Activated CD8-positive, alpha-beta memory T cell treated with anti-CD3 and anti-CD28 coated beads for 4 hours (primary cell): ENCODE measurements at regions not wholly inside any gene's neighbourhood (a gene's known extent, or its start where the extent isn't known, plus 50 kb on each side); places are given as distances from the start of the nearest gene placed in this dataset.

Experiments
- DNase-seq, 2 donors: peaks; one replicate each; pipeline ENCODE4 v3.0.0-alpha.2; 2020; ENCODE audit warnings: low read depth in 2 of 2

DNA sequence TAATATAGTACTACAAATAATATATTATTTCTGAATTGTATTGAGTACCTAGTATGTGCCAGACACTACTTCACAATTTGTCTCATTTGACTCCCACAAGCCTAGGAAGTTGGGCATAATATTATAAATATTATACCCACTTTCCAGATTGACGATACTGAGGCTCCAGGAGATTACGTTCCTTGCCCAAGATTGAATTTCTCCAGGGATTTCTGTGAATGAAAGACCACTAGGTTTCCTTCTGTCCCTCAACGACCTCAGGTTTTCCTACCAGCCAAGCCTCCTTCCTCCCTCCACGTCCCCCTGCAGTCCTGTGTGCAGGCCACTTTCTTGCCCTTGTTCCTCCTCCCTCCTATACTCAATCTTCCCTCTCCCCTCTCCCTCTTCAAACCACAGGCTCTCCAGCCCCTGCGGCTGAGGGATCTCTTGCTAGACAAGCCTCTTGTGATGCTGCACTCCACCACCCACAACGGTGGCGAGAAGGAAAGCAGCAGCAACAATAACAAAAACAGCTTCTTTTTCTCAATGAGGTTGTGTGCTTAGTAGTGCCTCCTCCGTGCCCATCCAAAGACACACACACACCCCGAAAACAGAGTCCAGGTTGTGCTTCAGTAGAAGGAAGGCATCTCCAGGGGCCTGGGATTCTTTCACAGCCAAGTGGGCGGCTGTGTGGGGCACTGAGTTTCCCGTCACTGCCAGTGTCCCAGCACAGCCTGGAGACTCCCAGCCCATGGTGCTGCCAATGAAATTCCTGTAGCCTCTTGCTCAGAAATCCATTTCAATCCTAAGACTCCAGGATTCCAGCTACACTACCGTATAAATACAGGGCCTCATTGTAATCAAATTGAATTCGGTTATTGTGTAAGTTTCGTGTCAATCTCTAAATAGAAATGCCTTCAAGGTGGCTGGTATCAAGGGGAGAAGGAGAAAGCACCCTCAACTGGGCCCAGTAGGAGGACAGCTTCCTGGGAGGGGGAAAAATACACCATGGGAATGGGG, 94.4 kb downstream of the NCR2 start:
- no peak for DNase-seq

DNA sequence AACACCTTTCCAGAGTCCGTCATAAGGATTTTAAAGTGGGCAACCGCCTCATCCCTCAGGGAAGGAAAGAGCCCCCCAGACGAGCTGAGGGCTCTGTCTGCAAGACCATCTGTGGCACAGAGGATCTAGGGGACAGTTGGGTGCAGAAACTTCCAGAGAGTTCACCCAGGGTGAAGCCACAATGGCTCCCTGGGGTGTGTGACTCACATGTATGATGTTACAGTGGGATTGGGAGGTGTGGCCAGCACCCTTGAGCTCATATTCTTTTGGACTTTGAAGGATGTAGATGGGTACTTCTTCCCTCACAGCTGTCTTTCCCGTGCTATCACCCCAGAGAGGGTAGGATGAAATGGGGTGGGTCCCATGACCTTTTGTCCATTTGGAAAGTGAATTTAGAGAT, 95.5 kb downstream of the NCR2 start:
- no peak for DNase-seq

DNA sequence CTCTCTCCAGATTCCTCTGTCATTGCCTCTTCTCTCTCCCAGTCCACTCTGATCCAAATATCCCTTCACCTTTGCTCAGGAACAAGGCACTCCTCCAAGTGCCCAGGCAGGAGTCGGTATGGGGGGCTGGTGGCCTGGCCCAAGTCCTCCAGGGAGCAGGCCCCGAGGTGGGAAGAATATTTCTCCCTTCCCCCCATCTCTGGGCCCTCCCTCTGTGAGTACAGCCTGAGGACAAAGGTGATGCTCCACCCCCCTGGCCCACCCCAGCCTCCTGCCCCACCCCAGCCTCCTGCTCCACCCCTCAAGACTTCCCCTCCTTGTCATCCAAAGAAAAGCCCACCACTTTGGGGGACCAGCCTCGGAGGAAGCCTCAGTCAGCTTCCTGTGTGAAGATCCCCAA, 96.9 kb downstream of the NCR2 start:
- DNase-seq, result no peak

DNA sequence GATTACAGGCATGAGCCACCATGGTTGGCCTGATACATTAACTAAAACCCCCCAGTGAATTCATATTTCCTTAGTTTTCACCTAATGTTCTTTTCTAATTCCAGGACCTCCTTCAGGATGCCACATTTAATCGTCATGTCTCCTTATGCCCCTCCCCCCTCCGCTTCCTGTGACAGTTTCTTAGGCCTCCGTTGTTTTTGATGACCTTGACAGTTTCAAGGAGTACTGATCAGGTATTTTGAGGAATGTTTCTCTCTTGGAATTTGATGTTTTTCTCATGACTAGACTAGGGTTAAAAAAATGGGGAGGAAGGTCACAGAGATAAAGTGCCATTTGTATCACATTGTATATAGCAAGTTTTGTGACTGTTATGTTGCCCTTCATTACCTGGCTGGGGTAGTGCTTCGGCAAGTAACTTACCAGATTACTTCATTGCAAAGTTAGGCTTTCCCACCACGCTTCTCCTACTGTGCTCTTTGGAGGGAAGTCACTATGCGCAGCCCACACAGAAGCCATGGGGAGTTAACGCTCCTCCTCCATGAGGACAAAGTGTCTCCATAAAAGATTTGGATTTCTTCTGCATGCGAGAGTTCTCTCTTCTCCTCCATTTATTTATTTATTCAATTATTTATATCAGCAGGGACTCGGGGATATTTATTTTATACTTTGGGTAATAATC, 99.5 kb downstream of the NCR2 start:
- no peak for DNase-seq

DNA sequence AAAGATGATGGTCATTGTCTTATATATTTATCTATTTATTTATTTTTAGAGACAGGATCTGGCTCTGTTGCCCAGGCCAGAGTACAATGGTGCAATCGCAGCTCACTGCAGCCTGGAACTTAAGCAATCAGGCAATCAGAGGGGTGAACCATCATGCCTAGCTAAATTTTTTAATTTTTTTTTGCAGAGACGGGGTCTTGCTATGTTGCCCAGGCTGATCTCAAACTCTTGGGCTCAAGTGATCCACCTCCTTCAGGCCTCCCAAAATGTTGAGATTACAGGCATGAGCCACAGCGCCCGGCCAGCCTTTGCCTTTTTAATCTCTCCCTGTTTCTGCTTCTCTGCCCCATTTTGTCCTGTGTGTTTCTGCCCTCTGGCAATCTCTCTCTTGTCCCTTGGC, 102.2 kb downstream of the NCR2 start:
- no peak for DNase-seq

DNA sequence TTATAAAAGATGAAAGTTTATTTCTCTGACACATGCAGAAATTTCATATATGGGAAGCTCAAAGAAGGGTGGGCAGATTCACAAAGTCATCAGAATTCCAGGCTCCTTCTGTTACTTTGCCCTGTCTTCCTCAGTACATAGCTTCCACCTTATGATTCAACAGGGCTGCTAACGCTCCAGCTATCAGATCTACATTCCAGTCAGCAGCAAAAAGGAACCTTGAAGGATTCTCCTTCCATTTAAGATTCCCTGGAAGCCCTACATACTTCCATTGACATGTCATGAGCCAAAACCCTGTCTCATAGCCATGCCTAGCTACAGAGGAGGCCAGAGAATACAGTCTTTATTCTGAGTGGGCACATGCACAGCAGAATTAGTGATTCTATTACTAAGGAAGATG, 103.3 kb downstream of the NCR2 start:
- DNase-seq, result no peak

DNA sequence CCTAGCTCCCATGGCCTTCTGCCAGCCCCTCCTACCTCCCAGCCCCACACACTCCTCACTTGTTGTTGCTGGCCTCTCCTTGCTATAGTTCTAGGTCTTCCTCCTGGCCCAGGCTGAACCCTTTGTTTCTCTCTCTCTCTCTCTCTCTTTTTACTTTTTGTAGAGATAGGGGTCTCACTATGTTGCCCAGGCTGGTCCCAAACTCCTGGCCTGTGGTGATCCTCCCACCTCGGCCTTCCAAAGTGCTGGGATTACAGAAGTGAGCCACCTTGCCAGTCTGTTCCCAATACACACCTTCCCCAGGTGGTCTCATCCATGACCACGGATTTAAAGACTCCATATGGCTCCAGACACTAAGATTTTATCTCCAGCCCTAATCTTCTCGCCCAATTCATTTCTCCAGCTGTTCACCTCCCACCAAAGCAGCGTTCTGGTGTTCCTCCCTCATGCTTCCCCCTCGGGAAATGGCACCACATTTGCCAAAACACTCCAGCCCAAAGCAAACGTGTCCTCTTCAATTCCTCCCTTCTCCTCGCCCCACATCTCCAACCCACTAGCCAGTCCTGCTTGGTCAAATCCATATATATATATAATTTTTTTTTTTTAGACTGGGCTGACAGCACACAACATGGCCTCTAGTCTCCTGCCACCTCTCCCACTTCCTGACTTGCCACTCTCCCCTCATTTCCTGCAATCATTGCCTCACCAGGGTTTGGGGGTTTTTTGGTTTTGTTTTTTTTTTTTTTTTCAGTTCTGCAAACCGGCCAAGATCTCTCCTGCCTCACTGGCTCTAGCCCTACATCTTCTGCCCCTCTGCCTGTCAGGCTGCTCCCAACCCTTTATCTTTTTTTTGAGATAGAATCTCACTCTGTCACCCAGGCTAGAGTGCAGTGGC, 104.4 kb downstream of the NCR2 start:
- DNase-seq, result no peak

DNA sequence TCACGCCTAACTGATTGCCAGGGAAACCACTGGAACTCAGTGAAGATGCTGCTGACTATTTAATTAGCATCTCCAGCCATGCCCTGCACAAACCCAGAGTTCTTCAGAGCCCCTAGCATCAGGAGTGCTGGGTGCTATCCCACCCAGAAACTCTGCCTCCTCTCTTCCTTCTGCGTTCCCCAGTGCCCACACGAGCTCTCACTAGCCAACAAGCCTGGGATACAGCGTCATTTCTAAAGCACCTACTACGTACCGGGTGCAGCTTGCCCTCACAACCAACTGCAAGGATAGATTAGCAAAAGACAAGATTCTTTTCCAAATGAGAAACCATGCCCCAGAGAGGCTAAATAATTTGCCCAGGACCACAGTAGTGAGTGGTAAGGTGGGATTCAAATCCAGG, 105.2 kb upstream of the FOXP4 start:
- DNase-seq, result no peak

DNA sequence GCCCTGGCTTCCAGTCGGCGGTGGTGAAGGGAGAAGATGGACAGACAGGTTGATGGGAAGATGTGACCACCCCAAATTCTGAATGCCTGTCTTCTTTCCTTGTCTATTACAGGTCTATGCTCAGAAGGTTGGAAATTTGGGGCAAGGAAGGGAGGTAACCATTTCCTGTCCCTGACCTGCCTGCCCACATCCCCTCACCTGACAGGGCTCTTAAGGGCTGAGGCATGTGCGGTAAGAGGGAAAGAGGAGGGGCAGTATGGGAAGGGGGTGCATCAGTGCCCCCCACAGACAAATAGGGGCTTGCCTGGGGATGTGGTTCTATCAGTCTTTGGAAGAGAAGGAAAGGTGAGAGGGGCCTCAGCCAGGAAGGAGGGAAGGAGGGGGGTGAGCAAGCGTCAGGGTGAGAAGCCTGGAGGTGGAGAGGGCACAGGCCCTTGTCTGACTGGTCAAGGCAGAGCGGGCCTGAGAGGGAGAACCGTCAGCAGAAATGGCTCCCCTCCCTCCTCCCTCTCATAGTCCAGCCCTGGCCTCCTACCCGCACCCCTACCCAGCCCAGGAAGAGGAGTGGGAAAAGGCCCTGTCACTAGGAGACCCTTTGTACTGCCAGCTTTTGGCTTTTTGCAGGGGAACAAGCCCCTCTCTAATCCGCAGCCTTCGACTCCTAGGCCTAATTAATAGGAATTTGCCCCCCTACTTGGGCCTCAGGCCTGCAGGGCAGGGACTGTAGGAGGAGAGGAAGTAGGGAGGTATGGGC, 104.4 kb upstream of the FOXP4 start:
- no peak for DNase-seq

DNA sequence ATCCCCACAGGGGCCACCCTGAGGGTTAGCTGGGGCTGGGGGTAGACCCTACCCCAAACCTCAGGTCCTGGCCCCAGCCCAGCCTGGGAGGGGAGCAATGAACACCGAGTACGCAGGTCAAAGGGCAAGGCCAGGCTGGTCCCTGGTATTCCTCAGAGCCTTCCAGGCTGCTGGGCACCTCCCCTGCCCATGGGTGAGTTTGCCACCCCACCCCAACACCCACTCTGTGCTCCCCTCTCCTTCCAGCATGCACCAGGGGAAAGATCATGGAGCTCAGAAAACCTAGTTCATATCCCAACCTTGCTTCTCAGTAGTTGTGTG, 103.9 kb upstream of the FOXP4 start:
- no peak for DNase-seq

DNA sequence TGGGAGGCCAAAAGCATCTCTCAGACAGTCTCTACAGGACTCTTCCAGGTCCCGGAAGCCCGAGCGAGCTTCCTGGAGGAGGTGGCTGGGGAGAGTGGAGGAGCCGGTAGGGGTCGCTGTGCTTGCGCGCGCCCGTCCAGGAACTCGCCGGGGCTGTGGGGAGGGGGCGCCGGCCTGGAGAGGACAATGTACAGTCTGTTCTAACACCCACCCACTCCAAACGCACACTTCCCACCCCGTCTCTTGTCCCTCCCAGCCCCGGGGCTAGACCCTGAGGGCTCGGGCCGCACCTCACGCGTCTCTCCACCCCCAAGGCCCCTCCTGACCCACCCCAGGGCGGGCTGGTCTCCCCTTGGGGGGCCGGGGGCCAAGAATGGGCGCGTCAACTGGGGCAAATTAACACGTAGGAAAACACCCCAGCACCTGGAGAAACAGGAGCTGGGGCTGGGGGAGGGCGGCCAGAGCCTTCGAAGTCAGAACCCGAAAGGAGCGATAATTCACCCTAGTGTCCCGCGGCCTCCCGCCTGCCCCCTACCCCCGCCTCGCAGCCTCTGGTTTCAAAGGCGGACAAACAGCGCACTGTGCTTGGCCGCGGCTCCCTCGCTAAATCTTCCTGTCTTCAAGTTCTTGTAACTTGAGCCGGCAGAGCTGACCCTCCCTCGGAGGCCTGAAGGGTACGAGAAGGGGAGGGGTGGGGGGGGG, 103.2 kb upstream of the FOXP4 start:
- no peak for DNase-seq

DNA sequence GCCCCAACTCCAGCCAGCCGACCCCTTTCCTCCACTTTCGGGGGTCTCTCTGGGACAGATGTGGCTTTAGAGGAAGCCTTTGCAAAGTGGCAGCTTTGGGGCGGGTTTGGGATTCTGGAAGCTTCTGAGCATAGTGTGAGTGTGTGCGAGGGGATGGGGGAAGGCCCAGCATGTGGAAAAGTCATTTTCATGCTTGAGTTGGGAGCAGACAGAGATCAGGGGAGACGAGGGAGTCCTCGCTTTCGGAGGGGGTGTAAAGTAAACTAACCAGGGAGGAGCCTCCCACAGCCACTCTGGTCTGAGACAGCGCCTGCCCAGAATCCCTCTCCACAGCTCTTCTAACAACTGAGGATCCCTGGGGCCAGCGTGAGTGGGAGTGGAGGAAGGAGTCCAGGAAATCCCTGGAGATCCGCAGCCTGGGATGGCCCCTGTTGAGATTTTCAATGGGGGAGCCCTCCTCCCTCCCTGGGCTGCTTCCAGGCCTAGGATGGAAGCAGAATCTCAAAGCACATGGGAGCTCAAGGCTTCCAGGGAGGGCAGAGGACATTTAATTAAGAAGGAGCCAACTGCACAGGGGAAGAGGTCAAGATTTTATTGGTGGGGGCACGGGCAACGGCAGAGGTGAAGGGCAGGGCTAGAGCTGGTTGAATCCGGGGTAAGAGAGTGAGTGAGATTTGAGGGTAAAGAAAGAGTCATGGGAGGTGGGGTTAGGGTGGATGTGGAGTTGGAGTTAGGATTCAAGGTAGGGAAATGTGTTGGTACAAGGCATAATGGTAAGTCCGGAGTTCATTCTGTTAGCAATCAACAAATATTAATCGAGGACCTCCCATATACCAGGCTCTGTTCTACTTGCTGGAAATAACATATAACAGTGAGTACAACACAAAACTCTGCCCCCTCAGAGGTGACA, 102.3 kb upstream of the FOXP4 start:
- no peak for DNase-seq

DNA sequence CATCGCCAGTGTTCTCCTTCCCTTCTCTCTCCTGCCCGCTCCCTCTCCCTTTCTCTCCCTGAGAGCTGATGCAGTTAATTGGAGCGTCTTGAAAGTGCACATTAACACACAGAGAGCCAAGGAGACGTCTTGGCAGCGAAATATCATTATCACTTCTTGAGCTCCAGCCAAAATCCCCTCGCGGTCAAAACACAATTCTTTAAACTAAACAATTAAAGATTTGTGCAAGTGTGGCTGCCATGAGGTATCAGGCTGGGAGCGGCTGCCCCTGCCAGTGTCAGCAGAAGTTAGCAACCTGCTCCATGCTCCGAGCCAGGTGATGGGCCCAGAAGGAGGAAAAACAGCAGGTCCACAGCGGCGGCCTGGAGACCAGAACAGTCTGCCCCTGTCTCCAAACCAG, 100.9 kb upstream of the FOXP4 start:
- DNase-seq, result no peak

DNA sequence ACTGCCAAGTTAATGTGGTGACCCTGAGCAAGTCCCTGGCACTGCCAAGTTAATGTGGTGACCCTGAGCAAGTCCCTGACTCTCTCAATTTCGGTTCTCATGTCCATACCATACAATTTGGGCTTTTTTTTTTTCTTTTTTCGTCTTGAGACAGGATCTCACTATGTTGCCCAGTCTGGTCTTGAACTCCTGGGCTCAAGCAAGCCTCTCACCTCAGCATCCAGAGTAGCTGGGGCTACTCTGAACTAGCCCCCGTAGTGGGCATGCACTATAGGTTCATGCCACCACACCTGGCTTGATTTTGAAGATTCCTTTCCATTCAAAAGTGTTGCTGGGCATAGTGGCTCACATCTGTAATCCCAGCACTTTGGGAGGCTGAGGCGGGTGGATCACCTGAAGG, 100.0 kb upstream of the FOXP4 start:
- DNase-seq, result no peak

DNA sequence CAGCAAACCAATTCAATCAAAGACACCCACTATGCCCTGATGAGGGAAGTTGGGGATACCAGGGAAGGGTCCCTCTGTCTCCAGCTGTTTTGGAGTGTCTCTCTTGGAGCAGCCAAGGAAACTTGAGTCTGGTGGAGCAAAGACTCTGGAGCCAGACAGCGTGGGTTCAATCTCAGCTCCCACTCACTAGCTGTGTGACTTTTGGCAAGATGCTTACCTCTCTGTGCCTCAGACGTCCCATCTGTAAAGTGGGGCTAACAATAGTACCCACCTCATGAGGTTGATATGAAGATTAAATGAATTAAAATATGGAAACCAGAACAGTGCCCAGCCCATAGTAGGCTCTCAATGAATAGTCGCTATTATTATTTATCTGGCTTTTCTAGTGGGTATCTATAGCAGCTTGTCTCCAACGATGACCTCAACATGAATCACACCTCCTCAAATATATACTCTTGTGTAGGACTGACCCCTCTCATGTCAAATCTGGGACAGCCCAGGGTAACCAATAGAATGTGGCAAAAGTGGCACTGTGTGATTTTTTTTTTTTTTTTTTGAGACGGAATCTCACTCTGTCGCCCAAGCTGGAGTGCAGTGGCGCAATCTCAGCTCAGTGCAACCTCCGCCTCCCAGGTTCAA, 99.2 kb upstream of the FOXP4 start:
- no peak for DNase-seq

DNA sequence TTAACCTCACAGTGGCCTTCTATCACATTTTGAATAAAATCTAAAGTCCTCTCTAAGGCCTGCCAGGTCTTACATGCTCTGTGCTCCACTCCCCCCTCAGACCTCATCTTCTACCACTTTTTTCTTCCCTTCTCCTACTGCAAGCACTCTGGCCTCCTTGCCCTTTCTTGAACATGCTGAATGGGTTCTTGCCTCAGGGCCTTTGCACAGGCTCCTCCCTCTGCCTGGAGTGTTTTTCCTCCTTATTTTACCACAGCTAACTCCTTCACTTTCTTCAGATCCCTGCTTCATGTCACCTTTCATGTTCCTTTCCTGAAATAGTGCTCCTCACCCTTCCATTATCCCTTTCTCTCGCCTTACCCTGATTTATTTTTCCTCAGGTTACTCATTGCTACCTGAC, 97.9 kb upstream of the FOXP4 start:
- no peak for DNase-seq

DNA sequence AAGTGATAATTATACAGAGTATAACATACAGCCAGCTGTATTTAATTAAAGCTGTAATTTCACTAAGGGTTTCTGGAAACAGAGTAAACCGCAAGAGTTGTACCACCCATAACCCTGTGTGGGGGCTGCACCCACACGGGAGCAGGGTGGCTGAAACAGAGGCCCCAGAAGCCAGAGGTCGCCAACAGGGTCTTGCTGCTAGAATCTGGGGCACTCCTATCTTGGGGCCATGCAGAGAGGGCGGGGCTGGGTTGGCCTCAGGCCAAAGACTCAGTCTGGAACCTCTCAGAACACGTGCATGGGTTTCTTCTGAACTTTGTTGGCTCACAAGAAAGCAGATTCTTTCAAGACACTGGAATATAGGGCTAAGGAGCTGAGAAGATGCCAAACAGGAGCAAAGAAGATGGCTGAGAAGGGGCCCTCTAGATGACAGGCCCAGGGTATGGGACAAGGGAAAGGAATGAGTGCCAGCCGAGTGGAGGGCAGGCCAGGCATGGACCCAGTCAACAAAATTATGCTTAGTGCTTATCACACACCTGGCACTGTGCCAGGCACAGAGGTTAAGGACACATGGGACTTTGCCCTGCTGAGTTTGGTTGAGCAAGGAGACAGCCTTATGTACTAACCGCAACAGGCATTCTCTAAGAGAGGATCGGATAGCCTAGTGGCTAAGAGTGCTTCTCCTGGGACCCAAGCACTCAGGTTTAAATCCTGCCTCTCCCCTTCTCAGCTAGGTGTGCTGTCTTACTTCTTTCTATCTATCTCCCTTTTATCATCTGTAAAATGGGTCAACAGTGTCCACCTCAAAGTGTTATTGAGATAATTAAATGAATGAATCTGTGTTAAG, 96.6 kb upstream of the FOXP4 start:
- no peak for DNase-seq

DNA sequence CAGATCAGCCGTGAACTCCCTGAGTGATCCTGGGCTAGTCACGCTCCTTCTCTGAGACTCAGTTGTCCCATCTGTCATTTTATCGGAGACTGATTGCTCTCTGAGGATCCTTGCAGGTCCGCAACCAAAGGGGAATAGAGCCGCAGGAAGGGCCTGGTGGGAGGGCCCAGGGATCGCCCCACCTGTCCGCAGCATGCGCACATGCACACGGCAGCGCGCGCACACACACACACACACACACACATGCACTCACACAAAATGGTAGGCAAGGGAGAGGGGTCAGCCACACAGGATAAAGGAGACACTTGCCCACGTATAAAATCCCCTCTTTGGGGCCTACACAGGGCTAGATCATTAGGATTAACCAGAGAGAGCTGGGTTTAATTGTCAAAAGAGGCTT, 95.6 kb upstream of the FOXP4 start:
- DNase-seq, result no peak

DNA sequence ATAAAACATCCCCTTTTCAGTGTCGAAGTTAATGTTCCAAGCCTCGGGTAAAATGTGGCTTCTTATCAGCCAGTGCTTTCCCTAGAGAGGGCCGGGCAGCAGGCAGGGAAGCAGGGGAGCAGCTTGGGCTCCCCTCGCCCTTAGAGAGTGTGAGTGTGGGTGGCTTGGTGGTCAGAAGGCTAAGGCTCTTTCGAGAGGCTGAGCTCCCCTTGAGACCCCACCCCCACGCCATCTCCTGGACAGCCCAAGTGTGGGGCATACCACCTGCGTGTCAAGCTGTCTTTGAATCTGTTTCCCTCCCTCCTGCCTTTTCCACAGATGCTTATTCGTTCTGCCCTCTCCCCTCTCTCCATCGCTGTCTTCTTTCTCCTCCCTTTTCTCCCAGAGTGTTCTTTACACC, 95.1 kb upstream of the FOXP4 start:
- DNase-seq, result no peak
